Hepatocyte (in vitro differentiated cells): ENCODE measurements at regions not wholly inside any gene's neighbourhood (a gene's known extent, or its start where the extent isn't known, plus 50 kb on each side); places are given as distances from the start of the nearest gene placed in this dataset.

Source experiments
- DNase-seq: peaks from one replicate; pipeline ENCODE4 v3.0.0-alpha.2; 2016; ENCODE audit warnings: low spot score
- H2AFZ ChIP-seq: fragments of 200-600 bp; sonication (generic); 2 replicates; pipeline ENCODE4 v1.6.0; 2016; ENCODE audit warnings: antibody characterized with exemption, mild to moderate bottlenecking
- H3K27ac ChIP-seq: fragments of 200-600 bp; sonication (generic); 2 replicates; pipeline ENCODE4 v1.5.1; 2016; ENCODE audit warnings: mild to moderate bottlenecking
- H3K27me3 ChIP-seq: fragments of 200-600 bp; sonication (generic); 2 replicates; pipeline ENCODE4 v1.6.1; 2016
- H3K36me3 ChIP-seq: fragments of 200-600 bp; sonication (generic); replicated peaks from 2 replicates; pipeline ENCODE4 v1.5.1; 2016; ENCODE audit warnings: low read depth; ENCODE audit not compliant: insufficient read depth
- H3K4me1 ChIP-seq: fragments of 200-600 bp; sonication (generic); 2 replicates; pipeline ENCODE4 v1.5.1; 2016; ENCODE audit warnings: mild to moderate bottlenecking, moderate library complexity; ENCODE audit not compliant: insufficient read depth
- H3K4me2 ChIP-seq: fragments of 200-600 bp; sonication (generic); 2 replicates; pipeline ENCODE4 v1.6.0; 2016
- H3K4me3 ChIP-seq: fragments of 200-600 bp; sonication (generic); 2 replicates; pipeline ENCODE4 v1.5.1; 2016; ENCODE audit warnings: mild to moderate bottlenecking
- H3K79me2 ChIP-seq: fragments of 200-600 bp; sonication (generic); 2 replicates; pipeline ENCODE4 v1.6.0; 2017; ENCODE audit warnings: mild to moderate bottlenecking
- H3K9me2 ChIP-seq: fragments of 200-600 bp; sonication (generic); replicated peaks from 2 replicates; pipeline ENCODE4 v1.6.0; 2017; ENCODE audit warnings: mild to moderate bottlenecking; ENCODE audit not compliant: insufficient read depth
- H3K9me3 ChIP-seq: fragments of 200-600 bp; sonication (generic); 2 replicates; pipeline ENCODE4 v1.5.1; 2016; ENCODE audit warnings: low read depth, mild to moderate bottlenecking
- H4K20me1 ChIP-seq: fragments of 200-600 bp; sonication (generic); 2 replicates; pipeline ENCODE4 v1.6.0; 2016; ENCODE audit warnings: mild to moderate bottlenecking; ENCODE audit not compliant: insufficient read depth, poor library complexity, severe bottlenecking
- EZH2 ChIP-seq: fragments of 200-600 bp; sonication (generic); IDR thresholded peaks from 2 replicates; pipeline ENCODE4 v1.6.1; 2016; ENCODE audit warnings: antibody characterized with exemption, mild to moderate bottlenecking, borderline replicate concordance
- EZH2phosphoT487 ChIP-seq: fragments of 200-600 bp; sonication (generic); IDR thresholded peaks from one replicate; pipeline ENCODE4 v1.6.1; 2018; ENCODE audit warnings: antibody characterized with exemption, mild to moderate bottlenecking, low read depth, moderate library complexity; ENCODE audit not compliant: unreplicated experiment, severe bottlenecking
- WGBS: methylation state at CpG from one replicate; pipeline ENCODE4 v1.1.6; 2016; ENCODE audit warnings: low lambda C conversion rate; ENCODE audit errors: missing lambda C conversion rate; 5-methylcytosine and 5-hydroxymethylcytosine counted together
- TF ChIP-seq, protein P1 (sequence below): fragments of 200-600 bp; sonication (generic); IDR thresholded peaks from 2 replicates; pipeline ENCODE4 v1.5.1; 2016; ENCODE audit warnings: antibody characterized with exemption, mild to moderate bottlenecking; ENCODE audit not compliant: poor library complexity

- Histone ChIP-seq H3K27me3 (peaks cover 4% of the 10 kb centered on the region), H4K20me1 (no peaks in the 10 kb centered on the region), H3K9me3 (no peaks in the 10 kb centered on the region), H3K9me2 (no peaks in the 10 kb centered on the region), H3K79me2 (no peaks in the 10 kb centered on the region), H3K4me3 (no peak overlapping the region), H3K27ac (no peak overlapping the region), H3K36me3 (no peaks in the 10 kb centered on the region), H3K4me2 (no peak overlapping the region), H2AFZ (no peak overlapping the region), H3K4me1 (no peaks in the 10 kb centered on the region)
- DNase-seq, result no peak
- no peak for TF ChIP-seq EZH2phosphoT487
- no peak for TF ChIP-seq EZH2
- TF ChIP-seq, protein P1, sequence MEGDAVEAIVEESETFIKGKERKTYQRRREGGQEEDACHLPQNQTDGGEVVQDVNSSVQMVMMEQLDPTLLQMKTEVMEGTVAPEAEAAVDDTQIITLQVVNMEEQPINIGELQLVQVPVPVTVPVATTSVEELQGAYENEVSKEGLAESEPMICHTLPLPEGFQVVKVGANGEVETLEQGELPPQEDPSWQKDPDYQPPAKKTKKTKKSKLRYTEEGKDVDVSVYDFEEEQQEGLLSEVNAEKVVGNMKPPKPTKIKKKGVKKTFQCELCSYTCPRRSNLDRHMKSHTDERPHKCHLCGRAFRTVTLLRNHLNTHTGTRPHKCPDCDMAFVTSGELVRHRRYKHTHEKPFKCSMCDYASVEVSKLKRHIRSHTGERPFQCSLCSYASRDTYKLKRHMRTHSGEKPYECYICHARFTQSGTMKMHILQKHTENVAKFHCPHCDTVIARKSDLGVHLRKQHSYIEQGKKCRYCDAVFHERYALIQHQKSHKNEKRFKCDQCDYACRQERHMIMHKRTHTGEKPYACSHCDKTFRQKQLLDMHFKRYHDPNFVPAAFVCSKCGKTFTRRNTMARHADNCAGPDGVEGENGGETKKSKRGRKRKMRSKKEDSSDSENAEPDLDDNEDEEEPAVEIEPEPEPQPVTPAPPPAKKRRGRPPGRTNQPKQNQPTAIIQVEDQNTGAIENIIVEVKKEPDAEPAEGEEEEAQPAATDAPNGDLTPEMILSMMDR, result no peak
Measured at GRCh38 chr4:27620886-27621285, 760.2 kb downstream of the STIM2 start.

DNA sequence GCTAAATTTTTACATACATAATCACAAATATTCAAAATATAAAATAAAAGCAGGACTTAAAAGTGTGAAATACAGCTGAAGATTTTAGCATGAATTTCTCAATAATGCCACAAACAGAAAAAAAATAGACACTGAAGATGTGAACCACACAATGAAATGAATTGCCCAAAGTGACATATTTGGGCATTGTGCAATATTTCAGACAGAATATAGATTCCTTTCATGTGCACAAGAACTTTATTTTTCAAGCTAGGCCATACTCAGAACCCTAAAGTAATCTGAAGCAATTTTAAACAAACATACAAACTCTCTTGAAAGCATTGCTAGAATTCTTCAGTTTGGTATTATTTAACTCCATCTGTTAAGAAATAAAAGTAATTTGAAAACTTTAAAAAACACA is 764.1 kb downstream of the STIM2 start:
- H3K4me1 ChIP-seq, result no peaks in the 10 kb centered on the region
- no peaks in the 10 kb centered on the region for H4K20me1 ChIP-seq
- no peaks in the 10 kb centered on the region for H3K9me3 ChIP-seq
- DNase-seq, result no peak
- no peak overlapping the region for H3K27ac ChIP-seq
- H3K36me3 ChIP-seq, result no peaks in the 10 kb centered on the region
- no peak for TF ChIP-seq EZH2phosphoT487
- TF ChIP-seq, protein P1, result no peak
- no peaks in the 10 kb centered on the region for H3K9me2 ChIP-seq
- no peaks in the 10 kb centered on the region for H3K27me3 ChIP-seq
- no peak overlapping the region for H2AFZ ChIP-seq
- no peak overlapping the region for H3K4me2 ChIP-seq
- H3K4me3 ChIP-seq, result no peak overlapping the region
- no peaks in the 10 kb centered on the region for H3K79me2 ChIP-seq

DNA sequence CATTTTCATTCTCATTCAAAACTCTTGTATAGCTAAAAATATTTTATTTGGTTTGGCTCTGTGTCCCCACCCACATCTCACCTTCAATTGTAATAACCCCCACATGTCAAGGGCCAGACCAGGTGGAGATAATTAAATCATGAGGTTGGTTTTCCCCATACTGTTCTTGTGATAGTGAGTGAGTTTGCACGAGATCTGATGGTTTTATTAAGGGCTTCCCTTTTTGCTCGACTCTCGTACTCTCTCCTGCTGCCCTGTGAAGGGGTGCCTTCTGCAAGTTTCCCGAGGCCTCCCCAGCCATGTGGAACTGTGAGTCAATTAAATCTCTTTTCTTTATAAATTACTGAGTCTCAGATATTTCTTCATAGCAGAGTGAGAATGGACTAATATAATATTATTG is 768.0 kb downstream of the STIM2 start:
- Histone ChIP-seq H3K4me2 (no peak overlapping the region), H3K9me2 (no peaks in the 10 kb centered on the region), H3K79me2 (no peaks in the 10 kb centered on the region), H3K36me3 (no peaks in the 10 kb centered on the region), H4K20me1 (no peaks in the 10 kb centered on the region), H3K9me3 (no peaks in the 10 kb centered on the region), H3K27ac (no peak overlapping the region), H3K4me3 (no peak overlapping the region), H2AFZ (no peak overlapping the region), H3K4me1 (no peaks in the 10 kb centered on the region), H3K27me3 (no peaks in the 10 kb centered on the region)
- 83% methylated on average over 4 of the region's 4 CpGs for WGBS
- TF ChIP-seq EZH2phosphoT487 (no peak), EZH2 (no peak)
- TF ChIP-seq, protein P1, result no peak
- DNase-seq, result no peak

DNA sequence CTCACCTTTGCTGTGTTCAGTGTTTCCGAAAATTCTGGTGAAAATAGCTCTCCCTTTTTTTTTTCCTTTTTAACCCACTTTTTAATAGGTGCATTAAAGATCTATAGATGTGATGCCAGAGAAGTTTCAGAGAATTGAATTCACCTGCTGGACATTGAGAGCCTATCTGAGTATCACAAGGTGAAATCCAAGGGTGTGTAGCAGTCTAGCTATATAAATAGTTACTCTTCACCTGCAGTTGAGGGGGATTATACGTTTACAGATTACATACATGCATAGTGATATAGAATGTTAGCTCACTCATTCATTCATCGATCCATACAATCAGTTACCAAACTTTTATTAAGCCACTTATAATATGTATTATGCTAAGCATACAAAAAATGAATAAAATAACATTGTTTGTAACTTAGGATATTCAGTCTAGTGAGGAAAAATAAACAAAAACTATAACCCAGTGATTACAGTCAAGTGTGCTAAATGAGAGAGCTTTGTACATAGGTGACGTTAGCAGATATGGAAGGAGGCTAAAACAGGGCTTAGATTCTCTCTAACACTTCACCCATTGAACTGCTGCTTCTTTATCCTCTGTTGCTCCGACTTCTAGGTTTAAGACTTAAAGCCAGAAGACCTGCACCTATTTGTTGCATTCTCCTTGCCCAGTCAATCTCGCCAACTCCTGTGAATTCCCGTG is 769.0 kb downstream of the STIM2 start:
- Histone ChIP-seq H3K27ac (no peak overlapping the region), H2AFZ (no peak overlapping the region), H3K36me3 (no peaks in the 10 kb centered on the region), H3K9me3 (no peaks in the 10 kb centered on the region), H3K79me2 (no peaks in the 10 kb centered on the region), H3K9me2 (no peaks in the 10 kb centered on the region), H4K20me1 (no peaks in the 10 kb centered on the region), H3K27me3 (no peaks in the 10 kb centered on the region), H3K4me2 (no peak overlapping the region), H3K4me3 (no peak overlapping the region), H3K4me1 (no peaks in the 10 kb centered on the region)
- WGBS, result 84% methylated on average over 7 of the region's 7 CpGs
- TF ChIP-seq, protein P1, result no peak
- TF ChIP-seq EZH2 (no peak), EZH2phosphoT487 (no peak)
- no peak for DNase-seq
